Stromal cell of bone marrow (primary cell): ENCODE measurements at regions not wholly inside any gene's neighbourhood (a gene's known extent, or its start where the extent isn't known, plus 50 kb on each side); places are given as distances from the start of the nearest gene placed in this dataset.
"Not testable (repeated sequence)": the region's sequence is repeated elsewhere in the genome, so short reads cannot be mapped to it uniquely, and the experiment has no call there.

ENCODE experiments used
- DNase-seq: peaks from one replicate; pipeline ENCODE4 v3.0.0-alpha.2; 2012; ENCODE audit warnings: low read depth

DNA sequence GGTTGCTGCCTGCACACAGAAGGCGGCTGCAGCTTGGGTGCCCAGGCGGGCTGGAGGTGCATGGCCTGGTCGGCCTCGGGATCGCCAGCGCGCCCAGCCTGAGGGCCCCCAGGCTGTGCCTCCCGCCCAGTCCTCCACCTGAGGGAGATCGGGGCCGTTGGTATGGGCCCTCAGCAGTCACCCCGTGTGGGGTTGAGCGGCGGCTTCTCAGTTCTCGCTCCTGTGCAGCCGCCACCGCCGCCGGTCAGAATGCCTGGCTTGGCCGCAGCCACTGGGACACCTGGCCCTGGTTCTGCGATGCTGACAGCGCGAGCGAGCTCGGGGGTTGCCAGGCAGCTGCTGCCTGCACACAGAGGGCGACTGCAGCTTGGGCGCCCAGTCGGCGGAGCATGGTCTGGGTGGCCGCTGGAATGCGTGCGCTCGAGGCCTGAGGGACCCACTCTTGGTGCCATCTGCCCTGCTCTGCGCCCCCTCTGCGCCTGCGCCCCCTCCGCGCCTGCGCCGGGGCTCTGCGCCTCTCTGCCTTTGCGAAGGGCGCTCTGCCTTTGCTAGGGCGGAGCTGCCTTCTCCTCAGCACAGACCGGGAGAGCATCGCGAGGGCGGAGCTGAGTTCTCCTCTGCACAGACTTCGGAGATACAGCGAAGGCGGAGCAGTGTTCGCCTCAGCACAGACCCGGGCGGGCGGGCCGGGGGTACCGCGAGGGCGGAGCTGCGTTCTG, 84.6 kb upstream of the ZNG1F start:
- peak; percentile 0 for DNase-seq

DNA sequence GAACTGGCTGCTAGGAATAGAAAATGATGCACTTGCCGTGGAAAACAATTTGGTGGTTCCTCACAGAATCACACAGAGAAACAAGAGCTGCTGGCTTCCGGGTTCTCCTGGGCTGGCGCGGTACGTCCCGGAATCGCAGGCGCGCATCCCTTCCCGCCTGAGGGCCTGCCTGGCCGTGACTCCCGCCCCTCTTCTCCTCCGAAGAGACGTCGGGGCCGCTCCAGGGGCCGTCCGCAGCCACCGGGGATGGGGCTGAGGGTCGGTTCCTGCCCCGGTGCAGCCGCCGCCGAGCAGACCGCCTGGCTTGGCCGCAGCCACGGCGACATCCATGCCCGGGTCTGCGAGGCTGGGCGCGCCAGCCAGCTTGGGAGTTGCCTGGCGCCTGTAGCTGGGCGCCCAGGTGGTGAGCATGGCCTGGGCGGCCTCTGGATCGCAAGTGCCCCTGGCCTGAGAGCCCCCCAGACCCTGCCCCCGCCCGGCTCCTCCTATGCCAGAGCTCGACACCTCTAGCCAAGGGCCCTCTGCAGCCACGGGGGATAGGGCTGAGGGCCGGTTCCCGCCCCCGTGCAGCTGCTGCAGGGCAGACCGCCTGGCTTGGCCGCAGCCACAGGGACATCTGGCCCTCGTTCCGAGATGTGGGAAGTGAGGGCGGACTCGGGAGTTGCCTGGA, 83.9 kb upstream of the ZNG1F start:
- DNase-seq = not testable (repeated sequence)

DNA sequence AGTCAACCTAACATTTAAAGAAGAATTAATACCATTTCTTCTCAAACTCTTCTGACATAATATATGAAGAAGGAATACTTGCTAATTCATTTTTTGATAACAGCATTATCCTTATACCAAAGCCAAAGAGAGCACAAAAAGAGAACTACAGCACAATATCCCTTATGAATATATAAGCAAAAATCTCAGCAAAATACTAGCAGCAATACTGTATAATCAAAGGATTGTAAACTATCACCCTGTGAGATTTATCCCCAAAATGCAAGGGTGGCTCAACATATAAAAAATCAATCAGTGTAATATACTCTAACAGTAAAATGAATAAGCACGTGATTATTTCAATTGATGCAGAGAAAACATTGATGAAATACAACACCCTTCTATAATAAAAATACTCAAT, 81.9 kb upstream of the ZNG1F start:
- DNase-seq = not testable (repeated sequence)

DNA sequence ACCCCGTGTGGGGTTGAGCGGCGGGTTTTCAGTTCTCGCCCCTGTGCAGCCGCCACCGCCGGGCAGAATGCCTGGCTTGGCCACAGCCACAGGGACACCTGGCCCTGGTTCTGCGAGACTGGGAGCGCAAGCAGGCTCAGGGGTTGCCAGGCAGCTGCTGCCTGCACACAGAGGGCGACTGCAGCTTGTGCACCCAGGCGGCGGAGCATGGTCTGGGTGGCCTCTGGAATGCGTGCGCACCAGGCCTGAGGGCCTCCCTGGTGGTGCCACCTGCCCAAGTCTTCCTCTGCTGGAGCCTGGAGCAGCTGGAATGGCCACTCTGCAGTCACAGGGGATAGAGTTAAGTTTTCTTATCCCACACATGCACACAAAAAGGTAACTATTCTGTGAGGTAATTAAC, 80.4 kb upstream of the ZNG1F start:
- not testable (repeated sequence) for DNase-seq

DNA sequence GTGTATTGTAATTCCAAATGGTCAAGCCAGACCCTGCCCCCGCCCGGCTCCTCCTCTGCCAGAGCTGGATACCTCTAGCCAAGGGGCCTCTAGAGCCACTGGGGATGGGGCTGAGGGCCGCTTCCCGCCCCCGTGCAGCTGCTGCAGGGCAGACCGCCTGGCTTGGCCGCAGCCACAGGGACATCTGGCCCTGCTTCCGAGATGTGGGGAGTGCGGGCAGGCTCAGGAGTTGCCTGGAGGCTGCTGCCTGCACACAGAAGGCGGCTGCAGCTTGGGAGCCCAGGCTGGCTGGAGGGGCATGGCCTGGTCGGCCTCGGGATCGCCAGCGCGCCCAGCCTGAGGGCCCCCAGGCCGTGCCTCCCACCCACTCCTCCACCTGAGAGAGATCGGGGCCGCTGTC, 79.9 kb upstream of the ZNG1F start:
- DNase-seq = not testable (repeated sequence)

DNA sequence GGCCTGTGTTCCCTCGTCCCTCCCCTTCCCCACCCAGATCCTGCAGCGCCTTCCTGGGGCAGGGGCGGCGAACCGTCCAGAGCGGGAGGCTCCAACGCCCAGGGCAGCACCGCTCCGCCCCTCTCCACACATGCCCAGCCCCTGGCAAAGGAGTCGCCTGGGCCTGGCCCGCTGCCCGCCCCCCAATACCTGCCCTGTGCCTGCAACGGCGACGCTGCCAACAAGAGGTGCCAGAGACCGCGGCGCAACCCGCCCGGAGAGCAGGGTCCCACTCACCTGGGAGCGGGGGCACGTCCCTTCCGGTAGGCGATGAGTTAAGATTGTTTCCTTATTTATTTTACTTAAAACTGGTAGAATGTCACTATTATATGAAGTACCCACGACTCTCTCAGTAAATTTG, 77.5 kb upstream of the ZNG1F start:
- DNase-seq = not testable (repeated sequence)

DNA sequence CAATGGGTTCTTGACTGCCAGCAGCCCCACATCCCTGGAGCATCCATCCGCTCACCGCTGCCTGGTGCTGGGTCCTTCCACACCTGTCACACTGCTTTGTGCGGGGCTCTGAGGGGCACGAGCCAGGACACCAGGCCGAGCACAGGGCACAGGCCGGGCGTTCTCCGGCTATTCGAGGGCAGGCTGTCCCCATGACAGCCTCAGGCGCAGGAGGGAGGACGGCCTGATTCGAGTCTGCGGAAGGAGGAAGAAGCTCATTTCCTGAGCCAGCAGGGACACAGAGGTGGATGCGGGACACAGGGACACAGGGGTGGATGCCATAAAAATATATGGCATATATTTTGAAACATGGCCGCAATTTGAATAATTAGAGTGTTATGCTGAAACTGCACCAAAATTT, 76.9 kb upstream of the ZNG1F start:
- not testable (repeated sequence) for DNase-seq

DNA sequence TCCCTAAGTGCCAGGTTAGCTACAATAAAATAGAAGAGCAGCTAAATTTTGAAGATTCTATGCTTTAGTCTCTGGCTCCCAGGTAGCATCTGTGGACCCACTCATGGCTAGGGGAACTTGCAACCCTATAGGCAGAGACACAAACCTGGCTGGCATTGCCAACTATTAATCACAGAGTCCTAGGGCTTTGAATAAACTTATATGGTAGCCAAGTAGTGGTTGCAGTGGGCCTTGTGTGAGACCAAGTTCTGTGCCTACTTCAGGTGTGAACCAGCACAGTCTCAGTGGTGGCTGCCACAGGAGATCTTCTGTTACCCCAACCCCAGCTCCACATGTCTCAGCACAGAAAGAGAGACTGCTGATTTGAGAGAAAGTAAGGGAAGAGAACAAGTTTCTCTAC, 62.9 kb upstream of the ZNG1F start:
- DNase-seq = not testable (repeated sequence)

DNA sequence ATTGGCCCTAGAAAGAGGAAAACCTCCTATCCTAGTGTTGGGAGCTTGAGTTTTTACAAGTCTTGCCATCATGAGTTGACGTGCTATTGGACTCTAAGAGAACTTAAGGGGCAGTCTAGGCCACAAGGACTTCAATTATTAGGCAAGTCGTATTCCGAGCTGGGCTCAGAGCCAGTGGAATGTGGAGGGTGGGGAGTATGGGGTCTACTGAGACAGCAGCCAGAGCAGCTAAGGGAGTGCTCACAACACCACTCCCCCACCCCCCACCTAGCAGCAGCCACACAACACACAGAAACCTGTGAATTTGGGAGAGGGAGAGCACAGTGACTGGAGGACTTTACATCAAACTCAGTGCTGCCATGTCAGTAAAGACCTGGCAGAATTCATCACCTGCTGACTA, 62.0 kb upstream of the ZNG1F start:
- DNase-seq = not testable (repeated sequence)

DNA sequence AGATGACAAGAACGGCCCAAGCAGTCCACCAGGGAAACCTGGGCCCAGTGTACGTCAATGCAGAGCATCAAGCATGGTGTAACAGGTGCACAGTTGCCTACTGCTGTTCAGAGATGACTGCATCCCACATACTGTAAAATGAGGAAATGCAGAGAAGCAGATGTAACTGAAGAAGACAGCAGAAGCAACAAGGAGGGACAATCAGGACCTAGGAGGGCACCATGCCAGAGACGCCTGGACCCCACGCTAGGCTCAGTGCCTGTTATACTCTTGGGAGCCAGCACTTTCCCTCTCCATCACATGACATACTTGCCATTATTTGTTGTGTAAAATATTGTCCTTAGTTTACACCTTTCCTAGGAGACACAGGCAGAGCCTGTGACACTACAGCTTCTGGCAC, 57.6 kb upstream of the ZNG1F start:
- not testable (repeated sequence) for DNase-seq
